Suprapubic skin (tissue), 4 donors: ENCODE measurements at regions not wholly inside any gene's neighbourhood (a gene's known extent, or its start where the extent isn't known, plus 50 kb on each side); places are given as distances from the start of the nearest gene placed in this dataset.

ENCODE experiments used
- DNase-seq, 2 donors: peaks; one replicate each; pipeline ENCODE4 v3.0.0-alpha.2; 2019; ENCODE audit warnings: low spot score in 2 of 2
- H3K27ac ChIP-seq: fragments of 200-600 bp; sonication (generic); one replicate; pipeline ENCODE4 v1.5.1; 2019
- H3K27me3 ChIP-seq: fragments of 200-600 bp; sonication (generic); one replicate; pipeline ENCODE4 v1.5.1; 2019
- H3K36me3 ChIP-seq: fragments of 200-600 bp; sonication (generic); one replicate; pipeline ENCODE4 v1.5.1; 2019
- H3K4me1 ChIP-seq: fragments of 200-600 bp; sonication (generic); one replicate; pipeline ENCODE4 v1.5.1; 2019
- H3K4me3 ChIP-seq: fragments of 200-600 bp; sonication (generic); one replicate; pipeline ENCODE4 v1.5.1; 2019; ENCODE audit warnings: mild to moderate bottlenecking
- H3K9me3 ChIP-seq: fragments of 200-600 bp; sonication (generic); one replicate; pipeline ENCODE4 v1.5.1; 2019
- EP300 ChIP-seq: sonication (generic); formaldehyde crosslinking; IDR thresholded peaks from one replicate; pipeline ENCODE4 v1.6.1; 2017; ENCODE audit warnings: antibody characterized with exemption
- POLR2A ChIP-seq, 2 donors: fragments of 450-650 bp; IDR thresholded peaks; one replicate each; pipeline ENCODE4 v1.6.1; 2017; ENCODE audit warnings: antibody characterized with exemption in 2 of 2, mild to moderate bottlenecking in 2 of 2, moderate library complexity in 2 of 2
- POLR2AphosphoS5 ChIP-seq, 3 donors: sonication (generic); formaldehyde crosslinking; IDR thresholded peaks; one replicate each; pipeline ENCODE4 v1.6.1; 2017; ENCODE audit warnings: antibody characterized with exemption in 3 of 3
- WGBS: methylation state at CpG from one replicate; pipeline ENCODE4 v1.1.5; 2018; 5-methylcytosine and 5-hydroxymethylcytosine counted together
- TF ChIP-seq, protein P1 (sequence below), 2 donors: fragments of 200-600 bp in 1 of 2; fragments of 450-650 bp in 1 of 2; sonication (generic) in 1 of 2; IDR thresholded peaks; one replicate each; pipeline ENCODE4 v1.5.1; 2016 to 2019; ENCODE audit warnings: antibody characterized with exemption in 2 of 2, mild to moderate bottlenecking in 1 of 2, moderate library complexity in 1 of 2

DNA sequence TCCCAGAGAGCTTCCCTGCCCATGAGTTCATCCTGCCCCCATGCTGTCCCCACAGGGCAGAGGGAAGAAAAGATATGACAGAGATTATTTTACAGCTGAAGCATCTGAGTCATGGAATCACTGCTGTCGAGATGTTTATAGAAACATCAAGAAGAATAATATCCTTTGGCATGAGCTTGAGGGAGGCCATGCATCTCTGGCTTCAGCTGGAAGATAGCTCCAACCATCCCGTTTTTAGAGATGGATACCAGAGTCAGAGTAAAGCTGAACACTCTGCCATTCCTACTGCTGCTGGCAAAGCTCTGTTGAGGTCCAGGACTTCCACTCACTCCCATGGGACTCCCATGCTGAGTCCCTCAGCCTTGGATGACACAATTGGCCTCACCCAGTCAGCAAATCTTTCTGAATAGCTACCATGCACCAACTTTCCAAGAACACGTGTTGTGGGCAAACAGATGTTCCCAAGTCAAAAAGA is 167.8 kb downstream of the TTC32 start:
- no peaks in the 10 kb centered on the region for H3K27me3 ChIP-seq
- no peak for TF ChIP-seq POLR2A (IDR thresholded peaks at IDR 0.05)
- no peak for TF ChIP-seq EP300
- TF ChIP-seq, protein P1, sequence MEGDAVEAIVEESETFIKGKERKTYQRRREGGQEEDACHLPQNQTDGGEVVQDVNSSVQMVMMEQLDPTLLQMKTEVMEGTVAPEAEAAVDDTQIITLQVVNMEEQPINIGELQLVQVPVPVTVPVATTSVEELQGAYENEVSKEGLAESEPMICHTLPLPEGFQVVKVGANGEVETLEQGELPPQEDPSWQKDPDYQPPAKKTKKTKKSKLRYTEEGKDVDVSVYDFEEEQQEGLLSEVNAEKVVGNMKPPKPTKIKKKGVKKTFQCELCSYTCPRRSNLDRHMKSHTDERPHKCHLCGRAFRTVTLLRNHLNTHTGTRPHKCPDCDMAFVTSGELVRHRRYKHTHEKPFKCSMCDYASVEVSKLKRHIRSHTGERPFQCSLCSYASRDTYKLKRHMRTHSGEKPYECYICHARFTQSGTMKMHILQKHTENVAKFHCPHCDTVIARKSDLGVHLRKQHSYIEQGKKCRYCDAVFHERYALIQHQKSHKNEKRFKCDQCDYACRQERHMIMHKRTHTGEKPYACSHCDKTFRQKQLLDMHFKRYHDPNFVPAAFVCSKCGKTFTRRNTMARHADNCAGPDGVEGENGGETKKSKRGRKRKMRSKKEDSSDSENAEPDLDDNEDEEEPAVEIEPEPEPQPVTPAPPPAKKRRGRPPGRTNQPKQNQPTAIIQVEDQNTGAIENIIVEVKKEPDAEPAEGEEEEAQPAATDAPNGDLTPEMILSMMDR (IDR thresholded peaks at IDR 0.05): no peak
- TF ChIP-seq POLR2AphosphoS5 (IDR thresholded peaks at IDR 0.05): no peak
- no peak for DNase-seq
- no peak overlapping the region for H3K4me3 ChIP-seq
- 35% methylated on average over 3 of the region's 3 CpGs for WGBS
- H3K36me3 ChIP-seq: no peaks in the 10 kb centered on the region
- peak overlapping the region; percentile 23 for H3K27ac ChIP-seq
- H3K9me3 ChIP-seq: no peaks in the 10 kb centered on the region
- H3K4me1 ChIP-seq: peaks cover 11% of the 10 kb centered on the region

- Histone ChIP-seq H3K27me3 (no peaks in the 10 kb centered on the region), H3K36me3 (no peaks in the 10 kb centered on the region), H3K9me3 (no peaks in the 10 kb centered on the region), H3K27ac (peak overlapping the region; percentile 23), H3K4me1 (peaks cover 10% of the 10 kb centered on the region), H3K4me3 (no peak overlapping the region)
- no peak for TF ChIP-seq EP300
- no peak for TF ChIP-seq POLR2AphosphoS5 (IDR thresholded peaks at IDR 0.05)
- TF ChIP-seq, protein P1 (IDR thresholded peaks at IDR 0.05): no peak
- WGBS: 89% methylated on average over 4 of the region's 4 CpGs
- DNase-seq: peak in 1 of 2 donors; percentile 3
These were observed 168.4 kb downstream of the TTC32 start for GRCh38 chr2:19733390-19733789.

DNA sequence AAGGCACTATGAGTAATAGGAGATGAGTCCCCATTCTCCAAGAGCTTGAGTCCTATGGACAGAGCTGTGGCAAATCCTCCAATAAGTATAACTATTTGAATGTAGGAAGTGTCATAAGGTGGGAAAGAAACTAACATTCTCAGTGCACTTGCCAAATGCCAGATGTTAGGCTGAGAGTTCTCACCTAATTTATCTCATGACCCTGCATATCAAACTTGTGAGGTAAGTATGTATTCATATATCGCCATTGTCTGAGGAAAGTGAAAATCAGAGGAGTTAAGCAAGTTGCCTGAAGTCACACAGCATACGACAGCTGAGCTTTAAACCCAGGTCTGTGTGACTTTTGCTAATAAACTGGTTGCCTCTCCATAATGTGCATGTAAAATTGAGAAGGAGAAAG is 169.5 kb downstream of the TTC32 start:
- TF ChIP-seq, protein P1 (IDR thresholded peaks at IDR 0.05): no peak
- TF ChIP-seq POLR2AphosphoS5 (IDR thresholded peaks at IDR 0.05) (no peak), EP300 (no peak), POLR2A (IDR thresholded peaks at IDR 0.05) (no peak)
- H3K27me3 ChIP-seq: no peaks in the 10 kb centered on the region
- DNase-seq: no peak
- no peaks in the 10 kb centered on the region for H3K9me3 ChIP-seq
- H3K27ac ChIP-seq: no peak overlapping the region
- no peak overlapping the region for H3K4me3 ChIP-seq
- H3K4me1 ChIP-seq: no peaks in the 10 kb centered on the region
- WGBS: 93% methylated on average over 2 of the region's 2 CpGs
- no peaks in the 10 kb centered on the region for H3K36me3 ChIP-seq

DNA sequence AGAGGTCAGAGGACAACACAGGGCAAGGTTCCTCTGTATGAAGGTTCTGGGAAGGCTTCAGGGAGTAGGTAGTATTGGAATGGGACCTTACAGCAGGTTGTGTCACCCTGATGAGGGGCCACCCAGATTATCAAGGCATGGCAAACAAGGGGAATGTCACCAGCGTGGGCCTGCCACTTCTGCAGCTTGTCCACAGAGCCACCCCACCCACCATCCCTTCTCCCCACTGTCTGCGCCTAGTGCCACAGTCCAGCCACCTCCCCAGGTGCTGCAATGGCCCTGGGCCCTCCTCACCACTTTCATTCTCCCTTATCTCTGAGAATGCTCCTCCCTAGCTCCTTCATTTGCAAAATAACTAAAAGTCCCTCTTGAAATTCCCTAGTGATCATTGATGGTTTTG is 170.3 kb downstream of the TTC32 start:
- DNase-seq: peak in 1 of 2 donors; percentile 29
- H3K9me3 ChIP-seq: no peaks in the 10 kb centered on the region
- 100% methylated on average over 2 of the region's 2 CpGs for WGBS

DNA sequence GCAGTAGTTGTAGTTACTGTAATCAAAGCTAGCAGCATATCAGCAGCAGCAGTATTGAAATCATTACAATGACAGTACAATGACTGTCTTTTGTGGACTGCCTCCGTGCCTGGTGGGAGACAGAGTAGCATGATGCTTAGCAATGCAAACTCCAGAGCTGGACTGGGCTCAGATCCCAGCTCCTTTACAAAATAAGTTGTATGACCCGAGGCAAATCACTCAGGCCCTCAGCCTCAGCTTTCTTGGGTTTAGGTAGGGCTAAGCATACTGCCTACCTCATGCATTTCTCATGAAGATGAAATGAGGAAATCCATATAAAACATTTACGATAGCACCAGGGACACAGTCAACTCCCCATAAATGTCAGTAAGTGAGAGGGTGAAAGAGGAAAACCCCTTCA is 170.7 kb downstream of the TTC32 start:
- TF ChIP-seq POLR2A (IDR thresholded peaks at IDR 0.05): no peak
- TF ChIP-seq, protein P1 (IDR thresholded peaks at IDR 0.05): no peak
- no peak for TF ChIP-seq POLR2AphosphoS5 (IDR thresholded peaks at IDR 0.05)
- no peak for TF ChIP-seq EP300
- no peaks in the 10 kb centered on the region for H3K27me3 ChIP-seq
- H3K36me3 ChIP-seq: no peaks in the 10 kb centered on the region
- H3K9me3 ChIP-seq: no peaks in the 10 kb centered on the region
- 79% methylated on average over 3 of the region's 3 CpGs for WGBS
- no peak for DNase-seq
- no peaks in the 10 kb centered on the region for H3K4me1 ChIP-seq
- no peak overlapping the region for H3K4me3 ChIP-seq
- no peak overlapping the region for H3K27ac ChIP-seq

More for the DNA sequence above, 170.3 kb downstream of the TTC32 start:
- Histone ChIP-seq H3K27me3 (no peaks in the 10 kb centered on the region), H3K27ac (no peak overlapping the region), H3K36me3 (no peaks in the 10 kb centered on the region), H3K4me3 (no peak overlapping the region), H3K4me1 (no peaks in the 10 kb centered on the region)
- TF ChIP-seq POLR2A (IDR thresholded peaks at IDR 0.05) (no peak), EP300 (no peak), POLR2AphosphoS5 (IDR thresholded peaks at IDR 0.05) (no peak)
- TF ChIP-seq, protein P1 (IDR thresholded peaks at IDR 0.05): no peak
